H9 (cell line): ENCODE measurements at regions not wholly inside any gene's neighbourhood (a gene's known extent, or its start where the extent isn't known, plus 50 kb on each side); places are given as distances from the start of the nearest gene placed in this dataset.

Experiments used
- DNase-seq: peaks from one replicate; pipeline ENCODE4 v3.0.0-alpha.2; 2017
- H2AFZ ChIP-seq: one replicate; pipeline ENCODE4 v1.6.1; 2013; ENCODE audit warnings: mild to moderate bottlenecking, low read length, control low read depth, moderate library complexity
- H2AK5ac ChIP-seq: 2 replicates; pipeline ENCODE4 v1.6.1; 2013; ENCODE audit warnings: low read length, control low read depth, mixed read lengths; ENCODE audit not compliant: insufficient read length
- H2BK120ac ChIP-seq: one replicate; pipeline ENCODE4 v1.6.1; 2013; ENCODE audit warnings: low read depth, mild to moderate bottlenecking, low read length, control low read depth, inconsistent platforms; ENCODE audit not compliant: poor library complexity, severe bottlenecking
- H2BK12ac ChIP-seq: 2 replicates; pipeline ENCODE4 v1.6.1; 2013; ENCODE audit warnings: low read length, control low read depth, mixed read lengths, low read depth; ENCODE audit not compliant: insufficient read length
- H2BK15ac ChIP-seq: 2 replicates; pipeline ENCODE4 v1.6.1; 2013; ENCODE audit warnings: low read depth, low read length, control low read depth
- H2BK20ac ChIP-seq: one replicate; pipeline ENCODE4 v1.6.1; 2013; ENCODE audit warnings: low read depth, mild to moderate bottlenecking, low read length, control low read depth, inconsistent platforms; ENCODE audit not compliant: poor library complexity, severe bottlenecking
- H2BK5ac ChIP-seq: 2 replicates; pipeline ENCODE4 v1.6.1; 2013; ENCODE audit warnings: low read length, control low read depth, mixed read lengths; ENCODE audit not compliant: insufficient read length
- H3K14ac ChIP-seq: 2 replicates; pipeline ENCODE4 v1.6.1; 2013; ENCODE audit warnings: low read length, control low read depth; ENCODE audit not compliant: insufficient read depth
- H3K18ac ChIP-seq: 2 replicates; pipeline ENCODE4 v1.6.1; 2013; ENCODE audit warnings: low read depth, mild to moderate bottlenecking, mixed read lengths, low read length, control low read depth; ENCODE audit not compliant: insufficient read length
- H3K23ac ChIP-seq: 2 replicates; pipeline ENCODE4 v1.6.1; 2013; ENCODE audit warnings: low read length, control low read depth, mixed read lengths, low read depth; ENCODE audit not compliant: insufficient read length
- H3K23me2 ChIP-seq: 2 replicates; pipeline ENCODE4 v1.6.1; 2013; ENCODE audit warnings: low read depth, mild to moderate bottlenecking, mixed read lengths, low read length, control low read depth; ENCODE audit not compliant: insufficient read length, poor library complexity, severe bottlenecking
- H3K27ac ChIP-seq: 2 replicates; pipeline ENCODE4 v1.5.1; 2013; ENCODE audit warnings: low read length, control low read depth, mixed read lengths, low read depth; ENCODE audit not compliant: insufficient read length
- H3K27me3 ChIP-seq: 2 replicates; pipeline ENCODE4 v1.6.1; 2013; ENCODE audit warnings: low read length, control low read depth, inconsistent platforms; ENCODE audit not compliant: insufficient read depth
- H3K4ac ChIP-seq: 2 replicates; pipeline ENCODE4 v1.6.1; 2013; ENCODE audit warnings: low read depth, mild to moderate bottlenecking, control low read depth, inconsistent platforms, low read length, moderate library complexity
- H3K4me1 ChIP-seq: 2 replicates; pipeline ENCODE4 v1.6.1; 2013; ENCODE audit warnings: low read length, control low read depth, inconsistent platforms; ENCODE audit not compliant: insufficient read depth
- H3K4me2 ChIP-seq: 2 replicates; pipeline ENCODE4 v1.6.1; 2013; ENCODE audit warnings: low read length, control low read depth, mixed read lengths; ENCODE audit not compliant: insufficient read length, insufficient read depth
- H3K56ac ChIP-seq: 2 replicates; pipeline ENCODE4 v1.6.1; 2013; ENCODE audit warnings: low read depth, mild to moderate bottlenecking, mixed read lengths, low read length, control low read depth; ENCODE audit not compliant: insufficient read length
- H3K79me1 ChIP-seq: 2 replicates; pipeline ENCODE4 v1.6.1; 2013; ENCODE audit warnings: low read depth, mild to moderate bottlenecking, moderate library complexity, low read length, control low read depth, inconsistent platforms; ENCODE audit not compliant: insufficient read depth, poor library complexity, severe bottlenecking
- H3K79me2 ChIP-seq: 2 replicates; pipeline ENCODE4 v1.6.1; 2013; ENCODE audit warnings: low read length, control low read depth, inconsistent platforms; ENCODE audit not compliant: insufficient read depth
- H3K9ac ChIP-seq: 2 replicates; pipeline ENCODE4 v1.6.1; 2013; ENCODE audit warnings: low read length, control low read depth, mixed read lengths; ENCODE audit not compliant: insufficient read length; ENCODE audit errors: extremely low read depth
- H3K9me3 ChIP-seq: one replicate; pipeline ENCODE4 v1.6.1; 2013; ENCODE audit warnings: low read depth, low read length, inconsistent platforms; ENCODE audit not compliant: control insufficient read depth
- H3T11ph ChIP-seq: one replicate; pipeline ENCODE4 v1.6.1; 2013; ENCODE audit warnings: mild to moderate bottlenecking, low read length, control low read depth, inconsistent platforms
- H4K20me1 ChIP-seq: one replicate; pipeline ENCODE4 v1.6.1; 2013; ENCODE audit not compliant: control insufficient read depth, insufficient read length, insufficient read depth
- H4K5ac ChIP-seq: 2 replicates; pipeline ENCODE4 v1.6.1; 2013; ENCODE audit warnings: low read depth, mild to moderate bottlenecking, mixed read lengths, low read length, control low read depth; ENCODE audit not compliant: insufficient read length
- H4K8ac ChIP-seq: replicated peaks from 2 replicates; pipeline ENCODE4 v1.6.1; 2013; ENCODE audit warnings: low read length, control low read depth, mixed read lengths, low read depth; ENCODE audit not compliant: insufficient read length
- H4K91ac ChIP-seq: 2 replicates; pipeline ENCODE4 v1.6.1; 2013; ENCODE audit warnings: low read depth, mild to moderate bottlenecking, moderate library complexity, mixed read lengths, low read length, control low read depth; ENCODE audit not compliant: insufficient read length
- H3K27ac Mint-ChIP-seq, 3 experiments: 2 replicates in 2 of 3; 3 replicates in 1 of 3; pipeline ENCODE4 v1.8.0; 2020 to 2021; ENCODE audit warnings: mixed read lengths in 3 of 3, mild to moderate bottlenecking in 1 of 3, moderate library complexity in 1 of 3
- H3K27me3 Mint-ChIP-seq: 2 replicates; pipeline ENCODE4 v1.8.0; 2021; ENCODE audit warnings: low read depth, mild to moderate bottlenecking, moderate library complexity, mixed read lengths
- H3K36me3 Mint-ChIP-seq, 3 experiments: 2 replicates in 2 of 3; 3 replicates in 1 of 3; pipeline ENCODE4 v1.8.0; 2020 to 2021; ENCODE audit warnings: low read depth in 3 of 3, mixed read lengths in 3 of 3; ENCODE audit not compliant: insufficient read depth in 1 of 3
- H3K4me1 Mint-ChIP-seq, 2 experiments: 2 replicates each; pipeline ENCODE4 v1.8.0; 2020; ENCODE audit warnings: mixed read lengths in 2 of 2
- H3K4me3 Mint-ChIP-seq, 2 experiments: 2 replicates in 1 of 2; 3 replicates in 1 of 2; pipeline ENCODE4 v1.8.0; 2020 to 2021; ENCODE audit warnings: mild to moderate bottlenecking in 2 of 2, mixed read lengths in 2 of 2, moderate library complexity in 1 of 2
- H3K9me3 Mint-ChIP-seq, 2 experiments: 2 replicates in 1 of 2; 3 replicates in 1 of 2; pipeline ENCODE4 v1.8.0; 2020; ENCODE audit warnings: mild to moderate bottlenecking in 2 of 2, mixed read lengths in 2 of 2, moderate library complexity in 1 of 2
- WGBS: extraction: QIAGEN DNeasy Blood & Tissue Kit; methylation state at CpG from one replicate; pipeline ENCODE4 v1.1.7; 2013; ENCODE audit warnings: missing lambda C conversion rate, low lambda C conversion rate, mixed read lengths; ENCODE audit not compliant: insufficient read length; ENCODE audit errors: extremely low coverage; 5-methylcytosine and 5-hydroxymethylcytosine counted together
- TF ChIP-seq, protein P1 (sequence below): fragments of 200-600 bp; sonication (generic); conservative IDR thresholded peaks from 3 replicates; pipeline ENCODE4 v1.8.0; 2021; ENCODE audit warnings: antibody characterized with exemption, mild to moderate bottlenecking

GRCh38 chr10:63013755-63014154, 119.4 kb upstream of the NRBF2 start:
- Histone ChIP-seq H2BK20ac (no peak overlapping the region), H3K27me3 (no peaks in the 10 kb centered on the region)
- H3K9me3 Mint-ChIP-seq, result peaks cover 0 to 3% of the 10 kb centered on the region in 2 experiments; a peak in 1 of 5 replicates

More at GRCh38 chr10:63013755-63014154, 119.4 kb upstream of the NRBF2 start:
- Histone ChIP-seq H4K20me1 (no peaks in the 10 kb centered on the region), H2AK5ac (no peak overlapping the region), H2BK12ac (no peak overlapping the region), H3K56ac (no peak overlapping the region), H3K27ac (no peak overlapping the region), H3K23ac (no peak overlapping the region), H3K4me1 (no peaks in the 10 kb centered on the region), H3K23me2 (no peaks in the 10 kb centered on the region), H3K4ac (no peak overlapping the region), H3K79me1 (no peaks in the 10 kb centered on the region), H3K4me2 (no peak overlapping the region), H3K9me3 (no peaks in the 10 kb centered on the region), H4K5ac (no peak overlapping the region), H3K14ac (no peak overlapping the region), H2AFZ (no peak overlapping the region), H3K79me2 (no peaks in the 10 kb centered on the region), H2BK15ac (no peak overlapping the region), H2BK5ac (no peak overlapping the region), H3T11ph (no peak overlapping the region), H2BK120ac (no peak overlapping the region), H4K91ac (no peak overlapping the region), H3K18ac (no peak overlapping the region), H4K8ac (no peak overlapping the region), H3K9ac (no peak overlapping the region)
- TF ChIP-seq, protein P1, sequence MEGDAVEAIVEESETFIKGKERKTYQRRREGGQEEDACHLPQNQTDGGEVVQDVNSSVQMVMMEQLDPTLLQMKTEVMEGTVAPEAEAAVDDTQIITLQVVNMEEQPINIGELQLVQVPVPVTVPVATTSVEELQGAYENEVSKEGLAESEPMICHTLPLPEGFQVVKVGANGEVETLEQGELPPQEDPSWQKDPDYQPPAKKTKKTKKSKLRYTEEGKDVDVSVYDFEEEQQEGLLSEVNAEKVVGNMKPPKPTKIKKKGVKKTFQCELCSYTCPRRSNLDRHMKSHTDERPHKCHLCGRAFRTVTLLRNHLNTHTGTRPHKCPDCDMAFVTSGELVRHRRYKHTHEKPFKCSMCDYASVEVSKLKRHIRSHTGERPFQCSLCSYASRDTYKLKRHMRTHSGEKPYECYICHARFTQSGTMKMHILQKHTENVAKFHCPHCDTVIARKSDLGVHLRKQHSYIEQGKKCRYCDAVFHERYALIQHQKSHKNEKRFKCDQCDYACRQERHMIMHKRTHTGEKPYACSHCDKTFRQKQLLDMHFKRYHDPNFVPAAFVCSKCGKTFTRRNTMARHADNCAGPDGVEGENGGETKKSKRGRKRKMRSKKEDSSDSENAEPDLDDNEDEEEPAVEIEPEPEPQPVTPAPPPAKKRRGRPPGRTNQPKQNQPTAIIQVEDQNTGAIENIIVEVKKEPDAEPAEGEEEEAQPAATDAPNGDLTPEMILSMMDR, result no peak
- no CpG with 5 or more reads among the region's 1 CpG for WGBS
- Mint-ChIP-seq H3K36me3 (no peaks in the 10 kb centered on the region), H3K27me3 (no peaks in the 10 kb centered on the region), H3K4me1 (no peaks in the 10 kb centered on the region), H3K27ac (no peak overlapping the region), H3K4me3 (no peak overlapping the region)
- no peak for DNase-seq
